Coronary artery (tissue), 2 donors: ENCODE measurements at regions not wholly inside any gene's neighbourhood (a gene's known extent, or its start where the extent isn't known, plus 50 kb on each side); places are given as distances from the start of the nearest gene placed in this dataset.

Source experiments
- DNase-seq: peaks from one replicate; pipeline ENCODE4 v3.0.0-alpha.2; 2017; ENCODE audit warnings: low spot score
- H3K27ac ChIP-seq, 2 donors: fragments of 200-600 bp; sonication (generic); one replicate each; pipeline ENCODE4 v1.5.1; 2016 to 2019
- H3K4me3 ChIP-seq: fragments of 200-600 bp; sonication (generic); 2 replicates; pipeline ENCODE4 v1.5.1; 2016; ENCODE audit warnings: mild to moderate bottlenecking, moderate library complexity
- CTCF ChIP-seq: fragments of 200-600 bp; sonication (generic); IDR thresholded peaks from one replicate; pipeline ENCODE4 v1.5.1; 2019; ENCODE audit warnings: antibody characterized with exemption

- no peak for TF ChIP-seq CTCF
- peak; percentile 55 for DNase-seq
- H3K27ac ChIP-seq = peak overlapping the region in 1 of 2 donors; percentile 35
Measured at GRCh38 chr21:39041816-39042215, 141.4 kb downstream of the PSMG1 start.

GRCh38 chr21:39040494-39041110 is 142.6 kb downstream of the PSMG1 start:
- H3K27ac ChIP-seq = peak overlapping the region; percentile 32 to 74
- peak; percentile 35 for DNase-seq

More at GRCh38 chr21:39041816-39042215, 141.4 kb downstream of the PSMG1 start:
- H3K4me3 ChIP-seq = no peak overlapping the region

GRCh38 chr21:39037807-39038405 is 145.3 kb downstream of the PSMG1 start:
- H3K27ac ChIP-seq = no peak overlapping the region
- TF ChIP-seq CTCF = no peak
- H3K4me3 ChIP-seq = no peak overlapping the region
- DNase-seq = no peak

More at GRCh38 chr21:39040494-39041110, 142.6 kb downstream of the PSMG1 start:
- no peak for TF ChIP-seq CTCF
- no peak overlapping the region for H3K4me3 ChIP-seq

- no peak for DNase-seq
- no peak overlapping the region for H3K4me3 ChIP-seq
- TF ChIP-seq CTCF = no peak
- no peak overlapping the region for H3K27ac ChIP-seq
Measured at GRCh38 chr21:39036581-39036980, 146.7 kb downstream of the PSMG1 start.

GRCh38 chr21:39034590-39035536 is 148.4 kb downstream of the PSMG1 start:
- TF ChIP-seq CTCF = no peak
- no peak for DNase-seq
- no peak overlapping the region for H3K4me3 ChIP-seq
- H3K27ac ChIP-seq = no peak overlapping the region

- Histone ChIP-seq H3K4me3 (peak overlapping the region; percentile 47), H3K27ac (peak overlapping the region in 1 of 2 donors; percentile 65)
- TF ChIP-seq CTCF = no peak
- no peak for DNase-seq
Measured at GRCh38 chr21:39033878-39034589, 149.2 kb downstream of the PSMG1 start.
